ENCODE measurements at regions not wholly inside any gene's neighbourhood (a gene's known extent, or its start where the extent isn't known, plus 50 kb on each side); places are given as distances from the start of the nearest gene placed in this dataset.

GRCh38 chr13:87355451-87355850, 315.7 kb upstream of the SLITRK5 start:
- TF ChIP-seq FOS (IDR thresholded peaks at IDR 0.05; ENCODE audit: borderline replicate concordance, insufficient read depth, low read length) = no peak
- no peak for TF ChIP-seq CTCF (IDR thresholded peaks at IDR 0.05; ENCODE audit: extremely low read depth in 1 of 2, insufficient read depth in 1 of 2, low read depth in 1 of 2, low read length in 2 of 2)
- no peak for TF ChIP-seq EZH2 (IDR thresholded peaks at IDR 0.05; ENCODE audit: borderline replicate concordance, low read depth, low read length, severe bottlenecking)
- no peak for TF ChIP-seq GATA2 (IDR thresholded peaks at IDR 0.05; ENCODE audit: insufficient read depth, insufficient read length, low read depth, low read length)
- TF ChIP-seq MYC (IDR thresholded peaks at IDR 0.05; ENCODE audit: low read depth, low read length) = no peak
- TF ChIP-seq POLR2A (IDR thresholded peaks at IDR 0.05; ENCODE audit: low read depth, low read length) = no peak
- no peak for TF ChIP-seq MAX (IDR thresholded peaks at IDR 0.05; ENCODE audit: insufficient read depth, insufficient read length)
- no peak for TF ChIP-seq POLR2AphosphoS5 (IDR thresholded peaks at IDR 0.05; ENCODE audit: insufficient read depth, low read depth, low read length)
- no peak for TF ChIP-seq JUN (IDR thresholded peaks at IDR 0.05; ENCODE audit: borderline replicate concordance, insufficient read depth, insufficient read length, low read depth)
- H3K27me3 ChIP-seq (ENCODE audit: control insufficient read depth in 2 of 2, insufficient read depth in 2 of 2, low read length in 2 of 2) = no peaks in the 10 kb centered on the region
- BruUV-seq (replicated peaks) = no TSS peak
- ChIA-PET CTCF (no interaction called here), POLR2A (no interaction called here)
- H3K4me1 ChIP-seq (ENCODE audit: control insufficient read depth, extremely low read depth, insufficient read depth, low read length) = no peaks in the 10 kb centered on the region
- H3K36me3 ChIP-seq (ENCODE audit: control insufficient read depth in 2 of 2, extremely low read depth in 1 of 2, insufficient read depth in 2 of 2, low read length in 2 of 2) = no peaks in the 10 kb centered on the region
- FAIRE-seq (no peak), DNase-seq (ENCODE audit: low read depth, low spot score) (no peak)
- H3K4me3 ChIP-seq (replicated peaks in 1 of 3; ENCODE audit: insufficient read depth in 1 of 3, low read depth in 1 of 3, low read length in 3 of 3) = no peak overlapping the region
- H4K20me1 ChIP-seq (replicated peaks; ENCODE audit: control insufficient read depth, extremely low read depth, insufficient read depth, low read length) = no peaks in the 10 kb centered on the region
- H2AFZ ChIP-seq (ENCODE audit: low read depth, low read length) = no peak overlapping the region
- H3K79me2 ChIP-seq (ENCODE audit: control insufficient read depth, insufficient read depth, low read length) = no peaks in the 10 kb centered on the region
- intact Hi-C loops (cut with micrococcal nuclease) = no loop called here
- H3K9ac ChIP-seq (replicated peaks; ENCODE audit: extremely low read depth, insufficient read depth, low read length) = no peak overlapping the region
- dilution Hi-C loops (cut with MboI; ENCODE audit: extremely low pct_ligation_motif_present, low sequenced_read_pairs) = no loop called here
- no peak overlapping the region for H3K27ac ChIP-seq (ENCODE audit: insufficient read depth, low read depth, low read length)
- H3K4me2 ChIP-seq (ENCODE audit: insufficient read depth, low read length) = no peak overlapping the region
- peaks cover 3% of the 10 kb centered on the region for H3K9me3 ChIP-seq (replicated peaks; ENCODE audit: control insufficient read depth, insufficient read depth, low read length)
- no peaks in the 10 kb centered on the region for H3K9me1 ChIP-seq (replicated peaks; ENCODE audit: control insufficient read depth, extremely low read depth, insufficient read depth, low read length)
